ENCODE measurements at regions not wholly inside any gene's neighbourhood (a gene's known extent, or its start where the extent isn't known, plus 50 kb on each side); places are given as distances from the start of the nearest gene placed in this dataset.

DNA sequence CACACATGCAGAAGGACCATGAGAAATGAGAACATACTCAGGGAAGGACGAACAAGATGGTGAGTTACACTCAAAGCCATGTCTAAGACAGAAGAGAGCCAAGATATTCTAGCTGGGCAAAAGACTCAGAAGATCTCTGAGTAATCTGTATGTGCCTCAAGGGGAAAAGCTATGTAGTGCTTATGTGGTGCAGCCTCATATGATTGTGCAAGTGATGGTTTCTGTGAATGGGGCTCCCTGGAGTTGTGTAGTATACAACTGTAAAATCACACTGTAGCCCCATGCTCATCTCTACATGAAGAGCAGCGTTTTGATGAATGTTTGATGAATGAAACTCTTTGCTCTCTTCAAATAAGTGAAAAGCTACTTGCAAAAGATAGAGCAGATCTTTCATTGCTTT lies 57.5 kb downstream of the OSR1 start:
- no peak for DNase-seq

DNA sequence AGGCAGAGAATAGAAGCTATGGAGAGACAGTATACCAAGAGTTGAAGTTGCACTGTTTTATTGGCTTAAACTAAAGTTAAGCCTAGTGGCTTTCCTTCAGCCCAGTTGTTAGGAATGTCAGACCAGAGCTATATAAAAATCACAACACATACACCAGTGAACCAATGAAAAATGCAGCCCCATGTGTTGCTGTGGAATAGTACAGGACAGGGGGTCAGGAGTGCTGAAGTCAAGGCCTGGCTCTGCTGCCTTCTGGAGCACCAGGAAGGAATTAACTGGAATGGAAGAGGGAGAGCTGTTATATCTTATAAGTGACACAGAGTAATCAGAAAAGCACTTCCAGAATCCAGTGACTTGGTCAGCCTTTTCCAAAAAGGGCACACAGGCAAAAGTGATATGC lies 58.9 kb downstream of the OSR1 start:
- DNase-seq: no peak

DNA sequence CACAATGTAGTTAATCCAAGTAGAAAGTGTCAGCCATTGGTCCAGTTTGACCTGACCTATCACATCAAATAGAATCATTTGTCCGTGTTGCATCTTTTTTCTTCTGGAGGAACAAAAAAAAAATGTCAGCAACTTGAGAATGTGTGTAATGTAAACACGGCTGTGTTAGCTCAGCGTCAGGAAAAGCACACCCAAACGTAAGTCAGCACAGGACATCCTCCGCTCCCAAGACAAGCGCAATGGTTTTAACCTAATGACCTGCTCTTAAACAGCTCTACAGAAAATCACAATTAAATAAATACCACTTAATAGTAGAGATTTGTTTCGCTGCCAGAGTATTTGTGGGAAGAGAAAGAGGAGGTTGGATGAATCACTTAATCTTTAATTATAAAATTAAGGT lies 59.4 kb downstream of the OSR1 start:
- DNase-seq: no peak

DNA sequence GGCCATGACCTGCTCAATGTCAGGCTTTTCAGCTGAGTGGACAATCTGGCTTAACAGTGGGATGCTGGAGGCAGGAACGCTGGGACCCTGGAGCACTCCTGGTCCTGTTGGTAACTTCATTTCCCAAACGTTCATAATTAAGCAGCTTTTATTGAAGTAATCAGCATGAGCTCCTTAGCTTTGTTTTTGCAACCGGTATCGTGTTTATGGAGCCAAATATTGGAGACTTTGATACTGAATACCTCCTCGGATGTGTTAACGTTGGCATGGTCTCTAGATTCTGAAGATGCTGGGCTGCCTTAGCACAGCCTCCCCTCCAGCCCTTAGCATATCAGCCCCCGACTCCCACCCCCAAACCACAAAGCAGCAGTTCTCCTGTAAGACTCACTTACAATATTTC lies 60.7 kb downstream of the OSR1 start:
- DNase-seq: no peak

GRCh38 chr2:19295998-19296502 lies 62.4 kb downstream of the OSR1 start:
- no peak for DNase-seq

DNA sequence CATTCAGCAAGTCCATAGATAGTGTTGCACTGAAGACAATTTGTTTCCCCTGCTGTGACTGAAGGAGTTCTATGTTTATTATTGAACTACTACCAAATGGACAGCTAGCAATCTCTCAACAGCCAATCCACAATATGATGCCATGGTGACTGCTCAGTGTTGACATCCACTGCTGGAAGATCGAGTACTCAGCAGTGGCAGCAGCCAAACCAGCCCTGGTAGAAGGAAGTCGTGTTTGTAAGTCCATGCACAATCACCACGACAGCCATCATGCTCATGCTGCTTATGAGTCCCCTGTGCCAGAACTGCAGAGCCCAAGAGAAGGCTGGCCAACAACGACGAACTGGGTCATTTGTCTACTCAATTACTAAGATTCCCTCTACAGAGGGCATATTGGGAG lies 66.4 kb downstream of the OSR1 start:
- DNase-seq: no peak

DNA sequence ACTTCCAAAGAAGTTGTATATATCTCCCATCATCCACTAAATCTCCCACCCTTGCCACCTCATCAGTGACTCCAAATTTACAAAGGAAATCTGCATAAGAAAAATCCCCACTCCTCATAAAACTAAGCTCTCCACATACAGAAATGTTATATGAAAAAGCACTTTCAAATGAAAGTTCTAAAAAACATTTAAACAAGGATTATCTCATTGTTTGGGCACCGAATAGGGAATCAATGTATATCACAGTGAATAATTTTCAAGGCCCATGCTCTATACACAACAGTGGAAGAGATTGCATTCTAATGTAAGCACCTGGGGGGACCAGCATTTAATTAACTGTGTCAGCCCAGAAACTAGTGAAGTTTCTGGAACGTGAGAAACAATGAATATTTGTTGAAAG lies 70.1 kb downstream of the OSR1 start:
- no peak for DNase-seq

DNA sequence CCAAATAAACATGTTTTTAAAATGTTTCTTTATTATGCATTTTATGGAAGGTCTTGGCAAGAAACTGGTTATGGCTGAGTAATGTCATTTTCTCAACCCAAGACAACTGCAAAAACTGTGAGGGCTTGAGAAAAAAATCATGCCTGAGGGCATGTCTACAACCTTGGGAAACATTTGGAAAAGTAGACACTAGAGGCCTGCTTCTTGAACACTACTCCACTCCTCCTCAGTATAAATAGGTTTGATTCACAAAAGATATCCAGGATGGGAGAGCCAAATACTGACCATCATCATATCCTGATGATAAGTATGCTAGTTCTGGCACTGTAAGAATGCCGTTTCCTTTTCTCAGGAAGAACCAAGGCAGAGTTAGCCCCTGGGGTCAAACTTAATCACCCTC lies 71.1 kb downstream of the OSR1 start:
- no peak for DNase-seq

DNA sequence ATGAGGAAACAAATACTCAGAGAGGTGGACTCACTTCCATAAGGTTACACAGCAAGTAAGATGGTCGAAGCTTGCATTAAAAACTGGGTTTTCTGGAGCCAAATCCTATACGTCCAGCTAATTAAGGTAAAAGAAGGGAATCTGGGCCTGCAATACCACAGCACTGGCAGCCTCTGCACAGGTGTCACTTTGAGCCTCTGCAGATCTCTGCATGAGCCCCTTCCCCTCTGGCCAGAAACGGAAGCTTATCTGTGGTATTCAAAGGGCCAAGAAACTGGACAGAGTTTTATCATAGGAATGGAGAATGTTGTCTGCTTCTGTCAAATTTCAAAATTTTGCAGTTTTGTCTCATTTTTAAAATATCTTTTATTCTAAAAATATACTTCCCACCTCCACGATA lies 76.1 kb downstream of the OSR1 start:
- no peak for DNase-seq

DNA sequence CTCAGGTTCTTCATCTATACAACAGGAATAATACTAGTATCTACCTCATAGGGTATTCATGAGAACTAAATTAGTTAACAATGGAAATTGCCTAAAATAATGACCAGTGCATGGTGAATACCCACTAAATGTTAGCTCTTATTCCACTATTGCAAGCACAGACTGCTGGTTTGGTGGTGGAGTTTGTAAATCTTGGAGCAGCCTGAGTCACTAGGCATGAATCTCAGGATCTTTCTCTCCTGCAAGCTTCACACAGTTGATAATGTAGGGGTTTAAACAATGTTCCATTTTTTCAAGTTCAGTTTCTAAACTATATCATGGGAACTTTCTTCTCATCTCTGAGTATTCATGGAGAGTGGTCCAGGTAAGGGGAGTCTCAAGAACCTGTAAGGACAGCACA lies 84.0 kb downstream of the OSR1 start:
- no peak for DNase-seq

DNA sequence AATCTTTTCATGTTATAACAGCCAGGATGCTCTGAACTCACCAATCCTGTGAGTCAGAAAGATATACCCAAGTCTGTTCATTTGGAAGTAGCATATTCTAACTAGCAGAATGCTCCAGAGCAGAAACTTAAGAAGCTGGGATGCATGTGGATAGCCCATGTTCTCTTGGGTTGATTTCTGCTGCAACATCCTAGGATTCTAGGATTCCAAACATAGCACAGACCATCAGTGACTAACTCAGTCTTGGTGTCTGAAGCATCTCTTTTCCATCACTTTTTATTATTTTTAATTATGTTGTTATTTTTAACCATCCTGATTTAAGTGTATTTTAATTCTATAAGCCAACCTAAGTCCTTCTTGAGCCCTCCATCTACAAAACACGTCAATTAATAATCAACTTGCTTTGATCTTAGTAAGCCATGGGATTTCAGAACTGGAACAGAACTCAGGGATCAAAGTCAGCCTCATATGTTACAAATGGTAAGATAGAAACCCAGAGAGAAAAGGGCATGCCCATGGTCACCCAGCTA lies 85.4 kb downstream of the OSR1 start:
- DNase-seq: no peak

- DNase-seq: no peak
Observed at GRCh38 chr2:19272039-19272438, 86.4 kb downstream of the OSR1 start.

GRCh38 chr2:19264852-19265251 lies 93.6 kb downstream of the OSR1 start:
- DNase-seq: no peak

GRCh38 chr2:19262150-19262549 lies 96.3 kb downstream of the OSR1 start:
- DNase-seq: no peak

DNA sequence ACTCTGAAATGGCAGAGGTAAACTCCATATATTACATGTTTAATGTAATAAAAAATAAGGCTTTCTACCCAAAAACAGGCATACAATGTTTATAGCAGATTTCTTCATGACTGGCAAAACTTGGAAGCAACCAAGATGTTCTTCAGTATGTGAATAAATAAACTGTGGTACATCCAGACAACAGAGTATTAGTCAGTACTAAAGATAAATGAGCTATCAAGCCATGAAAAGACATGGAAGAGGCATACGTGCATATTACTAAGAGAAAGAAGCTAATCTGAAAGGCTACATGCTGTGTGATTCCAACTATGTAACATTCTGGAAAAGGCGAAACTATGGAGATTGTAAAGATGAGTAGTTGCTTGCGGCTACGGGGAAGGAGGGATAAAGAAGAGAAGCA lies 97.4 kb downstream of the OSR1 start:
- DNase-seq: no peak

DNA sequence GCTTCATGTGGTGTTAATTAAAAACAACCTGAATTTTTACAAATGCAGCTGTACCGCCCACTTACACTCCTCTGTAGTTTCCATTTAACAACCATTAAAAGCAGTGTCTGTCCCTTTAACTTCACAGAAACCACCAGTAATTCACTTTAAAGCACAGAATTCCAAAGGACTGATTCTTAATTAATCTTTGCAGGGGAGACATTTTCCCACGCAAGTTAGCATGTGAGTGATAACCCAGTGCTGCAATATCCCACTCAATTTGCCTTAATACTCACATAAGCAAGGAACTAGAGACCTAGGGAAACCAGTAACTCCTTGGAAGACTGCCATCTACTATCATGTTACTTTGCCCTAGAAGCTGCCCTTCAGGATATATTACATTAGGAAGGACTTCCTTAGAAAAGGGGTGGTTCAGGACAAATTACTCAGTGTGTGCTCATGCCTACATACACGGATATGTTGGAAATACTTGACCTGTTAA lies 102.3 kb downstream of the OSR1 start:
- no peak for DNase-seq

DNA sequence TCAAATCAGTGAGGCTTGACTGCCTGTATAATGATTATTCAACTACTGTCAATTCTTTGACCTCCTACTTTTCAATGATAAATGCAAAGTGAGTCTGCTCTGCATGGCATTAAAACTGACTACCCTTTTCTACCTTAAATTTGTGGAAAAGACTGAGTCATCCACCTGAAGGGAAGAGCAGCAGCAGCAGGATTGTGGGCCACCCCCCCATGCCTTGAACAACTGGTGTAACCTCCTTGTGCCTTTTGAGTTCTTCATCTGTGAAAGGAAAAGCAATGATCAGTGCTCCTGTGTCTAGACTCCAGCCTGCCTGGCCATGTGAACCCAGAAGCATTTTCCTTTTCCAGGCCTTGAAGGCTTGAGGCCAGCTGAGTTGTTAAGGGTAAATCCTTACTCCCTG lies 102.9 kb downstream of the OSR1 start:
- DNase-seq: no peak

GRCh38 chr2:19251554-19251953 lies 106.9 kb downstream of the OSR1 start:
- no peak for DNase-seq

DNA sequence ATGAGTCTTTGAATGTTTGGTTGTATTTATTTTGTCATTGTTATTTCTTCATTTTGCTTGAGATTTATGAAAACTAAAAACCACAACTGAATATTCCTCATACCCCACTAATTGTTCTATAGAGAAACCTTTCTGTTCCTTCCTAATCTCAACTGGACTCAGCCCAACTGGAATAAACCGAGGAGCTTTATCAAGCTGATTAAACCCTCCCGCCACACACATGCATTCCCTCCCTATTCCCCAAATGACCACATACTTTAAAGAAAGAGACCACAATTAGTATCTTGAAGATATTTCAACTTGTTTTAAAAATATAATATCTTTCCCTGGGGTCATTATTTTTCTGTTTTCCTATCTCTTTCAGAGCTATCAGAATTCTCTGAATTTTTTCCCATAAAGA lies 107.5 kb downstream of the OSR1 start:
- no peak for DNase-seq

DNA sequence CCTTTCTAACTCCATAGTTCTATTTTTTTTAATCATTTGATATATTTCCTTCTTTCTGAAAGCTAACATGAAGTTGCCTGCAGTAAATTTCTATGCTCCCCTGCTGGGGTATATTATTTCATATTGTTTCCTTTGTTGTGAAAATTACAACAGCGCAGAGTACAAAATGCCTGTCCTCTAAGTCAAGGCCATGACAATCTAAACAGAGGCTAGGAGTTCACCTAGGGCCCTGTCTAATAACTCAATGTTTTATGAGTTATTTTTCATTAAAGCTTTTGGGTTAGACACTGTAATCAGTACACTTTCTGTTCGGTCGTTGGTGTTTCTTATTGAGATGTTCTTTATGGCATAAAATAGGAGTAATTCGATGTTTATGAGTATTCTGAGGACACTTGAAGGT lies 111.2 kb downstream of the OSR1 start:
- DNase-seq: no peak

DNA sequence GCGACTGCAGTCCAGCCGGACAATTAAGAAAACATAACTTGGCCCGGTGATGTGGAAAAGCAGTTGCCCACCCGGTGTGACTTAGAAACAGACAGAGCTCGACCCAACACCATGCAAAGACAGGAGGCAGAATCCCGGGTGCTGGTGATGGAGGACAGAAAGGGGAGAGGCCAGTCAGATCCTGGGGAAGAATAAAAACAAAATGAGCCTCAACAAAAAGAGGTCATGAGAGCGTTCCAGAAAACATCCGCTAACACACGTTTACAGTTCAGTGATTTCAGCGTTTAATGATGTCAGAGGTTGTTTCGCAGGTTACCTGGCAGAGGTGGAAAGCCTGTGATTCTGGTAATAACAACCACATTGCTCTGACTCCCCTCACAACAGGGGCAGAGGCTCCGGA lies 111.9 kb downstream of the OSR1 start:
- no peak for DNase-seq

GRCh38 chr2:19244460-19245363 lies 113.7 kb downstream of the OSR1 start:
- no peak for DNase-seq

DNA sequence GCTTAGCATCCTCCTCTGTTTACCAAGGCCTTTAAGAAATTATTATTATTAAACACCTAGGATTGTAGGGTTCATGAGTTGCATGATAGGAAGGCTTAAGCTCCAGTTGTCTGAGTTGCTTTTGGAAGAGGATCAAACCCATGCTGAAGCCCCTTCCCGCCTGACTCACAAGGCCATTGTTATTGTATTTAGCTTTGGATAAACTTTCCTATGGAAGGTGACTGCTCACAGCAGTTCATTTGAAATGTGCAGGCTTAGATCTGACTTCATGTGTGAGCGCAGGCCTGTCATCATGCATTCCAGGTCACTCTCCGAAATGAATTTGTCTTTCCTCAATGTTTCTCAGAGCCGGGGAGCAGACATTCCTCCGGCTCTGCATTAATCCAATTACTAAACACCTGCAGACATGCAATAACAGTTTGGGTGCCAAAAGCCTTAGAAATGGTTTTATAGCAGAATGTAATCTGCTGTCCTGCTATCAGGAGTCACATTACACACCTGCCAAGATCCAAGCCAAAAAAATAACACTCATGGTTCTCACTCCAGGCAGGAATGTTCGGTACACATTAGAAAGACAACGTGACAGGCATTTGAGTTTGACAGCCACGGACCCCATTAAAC lies 119.9 kb downstream of the OSR1 start:
- no peak for DNase-seq

- DNase-seq: no peak
Observed at GRCh38 chr2:19235308-19235707, 123.1 kb downstream of the OSR1 start.

Data from inflammatory macrophage treated with lipopolysaccharide for 1 hour (primary cell).